GM23338 (cell line): ENCODE measurements at regions not wholly inside any gene's neighbourhood (a gene's known extent, or its start where the extent isn't known, plus 50 kb on each side); places are given as distances from the start of the nearest gene placed in this dataset.

ENCODE experiments used
- CREB1 ChIP-seq: fragments of 250-450 bp; sonication (Bioruptor Pico); IDR thresholded peaks from 2 replicates; pipeline ENCODE4 v1.5.0; 2020; ENCODE audit warnings: low read depth, mild to moderate bottlenecking, moderate library complexity
- EZH2 ChIP-seq: fragments of 200-600 bp; sonication (generic); IDR thresholded peaks from one replicate; pipeline ENCODE4 v1.8.0; 2017; ENCODE audit warnings: antibody characterized with exemption, mild to moderate bottlenecking, low read depth; ENCODE audit not compliant: unreplicated experiment
- EZH2phosphoT487 ChIP-seq: fragments of 200-600 bp; sonication (generic); IDR thresholded peaks from one replicate; pipeline ENCODE4 v1.8.1; 2018; ENCODE audit warnings: antibody characterized with exemption; ENCODE audit not compliant: unreplicated experiment
- JUNB ChIP-seq: IDR thresholded peaks from one replicate; pipeline ENCODE4 v1.6.1; 2016; ENCODE audit warnings: antibody characterized with exemption; ENCODE audit not compliant: unreplicated experiment
- NANOG ChIP-seq: IDR thresholded peaks from 2 replicates; pipeline ENCODE4 v1.6.1; 2016; ENCODE audit warnings: antibody characterized with exemption, borderline replicate concordance
- POLR2AphosphoS5 ChIP-seq: IDR thresholded peaks from 2 replicates; pipeline ENCODE4 v1.6.1; 2016; ENCODE audit warnings: antibody characterized with exemption, low read depth
- STAT1 ChIP-seq: IDR thresholded peaks from one replicate; pipeline ENCODE4 v1.6.1; 2016; ENCODE audit warnings: antibody characterized with exemption; ENCODE audit not compliant: unreplicated experiment
- ZNF114 ChIP-seq: fragments of 250-450 bp; sonication (Bioruptor Pico); IDR thresholded peaks from 2 replicates; pipeline ENCODE4 v1.5.0; 2020; ENCODE audit warnings: mild to moderate bottlenecking, moderate library complexity
- ZNF462 ChIP-seq: fragments of 250-450 bp; sonication (Bioruptor Pico); IDR thresholded peaks from 2 replicates; pipeline ENCODE4 v1.5.0; 2020; ENCODE audit warnings: mild to moderate bottlenecking, moderate library complexity
- TF ChIP-seq, protein P1 (sequence below), 2 experiments: fragments of 200-600 bp in 1 of 2; sonication (generic) in 1 of 2; conservative IDR thresholded peaks; 2 replicates each; pipeline versions ENCODE4 v1.5.1 to v1.6.1; 2016 to 2017; ENCODE audit warnings: antibody characterized with exemption in 2 of 2, low read depth in 2 of 2, mild to moderate bottlenecking in 2 of 2, moderate library complexity in 1 of 2
- TF ChIP-seq, protein P2 (sequence below): IDR thresholded peaks from one replicate; pipeline ENCODE4 v1.6.1; 2018; ENCODE audit warnings: antibody characterized with exemption; ENCODE audit not compliant: unreplicated experiment

DNA sequence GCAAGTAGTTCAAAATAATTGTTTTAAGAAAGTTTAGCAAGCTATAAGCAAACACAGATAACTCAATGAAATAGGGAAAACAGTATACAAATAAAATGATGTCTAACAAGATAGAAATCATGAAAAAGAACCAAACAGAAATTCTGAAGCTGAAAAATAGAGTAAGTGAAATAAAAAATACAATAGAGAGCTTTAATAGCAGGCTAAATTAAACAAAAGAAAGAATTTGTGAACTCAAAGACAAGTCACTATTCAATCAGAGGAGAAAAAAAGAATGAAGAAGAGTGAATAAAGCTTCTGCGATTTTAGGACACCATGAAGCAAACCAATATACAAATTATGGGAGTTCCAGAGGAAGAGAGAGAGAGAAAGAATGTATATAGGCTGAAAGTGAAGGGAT, 576.8 kb downstream of the STK39 start:
- TF ChIP-seq, protein P1, sequence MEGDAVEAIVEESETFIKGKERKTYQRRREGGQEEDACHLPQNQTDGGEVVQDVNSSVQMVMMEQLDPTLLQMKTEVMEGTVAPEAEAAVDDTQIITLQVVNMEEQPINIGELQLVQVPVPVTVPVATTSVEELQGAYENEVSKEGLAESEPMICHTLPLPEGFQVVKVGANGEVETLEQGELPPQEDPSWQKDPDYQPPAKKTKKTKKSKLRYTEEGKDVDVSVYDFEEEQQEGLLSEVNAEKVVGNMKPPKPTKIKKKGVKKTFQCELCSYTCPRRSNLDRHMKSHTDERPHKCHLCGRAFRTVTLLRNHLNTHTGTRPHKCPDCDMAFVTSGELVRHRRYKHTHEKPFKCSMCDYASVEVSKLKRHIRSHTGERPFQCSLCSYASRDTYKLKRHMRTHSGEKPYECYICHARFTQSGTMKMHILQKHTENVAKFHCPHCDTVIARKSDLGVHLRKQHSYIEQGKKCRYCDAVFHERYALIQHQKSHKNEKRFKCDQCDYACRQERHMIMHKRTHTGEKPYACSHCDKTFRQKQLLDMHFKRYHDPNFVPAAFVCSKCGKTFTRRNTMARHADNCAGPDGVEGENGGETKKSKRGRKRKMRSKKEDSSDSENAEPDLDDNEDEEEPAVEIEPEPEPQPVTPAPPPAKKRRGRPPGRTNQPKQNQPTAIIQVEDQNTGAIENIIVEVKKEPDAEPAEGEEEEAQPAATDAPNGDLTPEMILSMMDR (conservative IDR thresholded peaks at IDR 0.05; ENCODE audit: low read depth in 2 of 2), result no peak
- no peak for TF ChIP-seq ZNF114
- TF ChIP-seq, protein P2, sequence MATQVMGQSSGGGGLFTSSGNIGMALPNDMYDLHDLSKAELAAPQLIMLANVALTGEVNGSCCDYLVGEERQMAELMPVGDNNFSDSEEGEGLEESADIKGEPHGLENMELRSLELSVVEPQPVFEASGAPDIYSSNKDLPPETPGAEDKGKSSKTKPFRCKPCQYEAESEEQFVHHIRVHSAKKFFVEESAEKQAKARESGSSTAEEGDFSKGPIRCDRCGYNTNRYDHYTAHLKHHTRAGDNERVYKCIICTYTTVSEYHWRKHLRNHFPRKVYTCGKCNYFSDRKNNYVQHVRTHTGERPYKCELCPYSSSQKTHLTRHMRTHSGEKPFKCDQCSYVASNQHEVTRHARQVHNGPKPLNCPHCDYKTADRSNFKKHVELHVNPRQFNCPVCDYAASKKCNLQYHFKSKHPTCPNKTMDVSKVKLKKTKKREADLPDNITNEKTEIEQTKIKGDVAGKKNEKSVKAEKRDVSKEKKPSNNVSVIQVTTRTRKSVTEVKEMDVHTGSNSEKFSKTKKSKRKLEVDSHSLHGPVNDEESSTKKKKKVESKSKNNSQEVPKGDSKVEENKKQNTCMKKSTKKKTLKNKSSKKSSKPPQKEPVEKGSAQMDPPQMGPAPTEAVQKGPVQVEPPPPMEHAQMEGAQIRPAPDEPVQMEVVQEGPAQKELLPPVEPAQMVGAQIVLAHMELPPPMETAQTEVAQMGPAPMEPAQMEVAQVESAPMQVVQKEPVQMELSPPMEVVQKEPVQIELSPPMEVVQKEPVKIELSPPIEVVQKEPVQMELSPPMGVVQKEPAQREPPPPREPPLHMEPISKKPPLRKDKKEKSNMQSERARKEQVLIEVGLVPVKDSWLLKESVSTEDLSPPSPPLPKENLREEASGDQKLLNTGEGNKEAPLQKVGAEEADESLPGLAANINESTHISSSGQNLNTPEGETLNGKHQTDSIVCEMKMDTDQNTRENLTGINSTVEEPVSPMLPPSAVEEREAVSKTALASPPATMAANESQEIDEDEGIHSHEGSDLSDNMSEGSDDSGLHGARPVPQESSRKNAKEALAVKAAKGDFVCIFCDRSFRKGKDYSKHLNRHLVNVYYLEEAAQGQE, result no peak
- TF ChIP-seq POLR2AphosphoS5, result no peak
- TF ChIP-seq EZH2, result no peak
- no peak for TF ChIP-seq EZH2phosphoT487
- no peak for TF ChIP-seq NANOG
- no peak for TF ChIP-seq CREB1 (CRISPR knock-in tag)
- no peak for TF ChIP-seq STAT1
- TF ChIP-seq JUNB, result no peak
- TF ChIP-seq ZNF462 (CRISPR knock-in tag), result no peak
